ENCODE measurements at regions not wholly inside any gene's neighbourhood (a gene's known extent, or its start where the extent isn't known, plus 50 kb on each side); places are given as distances from the start of the nearest gene placed in this dataset.

DNA sequence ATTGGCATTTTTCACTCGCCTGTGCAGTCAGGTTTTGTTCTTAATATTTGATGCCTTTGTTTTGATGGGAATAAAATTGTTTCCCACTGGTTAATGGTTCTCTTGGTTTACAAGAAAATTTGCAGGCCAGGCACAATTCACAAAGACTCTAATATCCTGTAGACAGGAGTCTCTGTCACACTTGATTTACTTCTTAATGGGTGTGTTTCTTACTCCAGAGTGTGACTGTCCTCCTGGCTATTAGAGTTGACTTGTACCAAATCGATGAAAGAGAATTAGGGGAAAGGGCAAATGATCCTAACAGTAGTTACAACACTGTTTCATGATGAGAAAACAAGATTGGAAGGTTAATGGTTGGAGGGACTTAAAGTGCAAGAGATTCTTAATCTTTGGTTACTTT is 142.8 kb upstream of the SV2C start:
- TF ChIP-seq CTCF (IDR thresholded peaks at IDR 0.05 in 8 of 11, conservative IDR thresholded peaks at IDR 0.05 in 3 of 11): no peak
- TF ChIP-seq POLR2AphosphoS5 (IDR thresholded peaks at IDR 0.05): no peak
- TF ChIP-seq POLR2A (IDR thresholded peaks at IDR 0.05): no peak
- WGBS, 5 donors: 72 to 90% (median 78%) methylated on average over 2 of the region's 2 CpGs
- H3K4me1 ChIP-seq: no peaks in the 10 kb centered on the region
- intact Hi-C loops (cut with DNase I; ENCODE audit: low total_unique reads): no loop called here
- no peak overlapping the region for H3K27ac ChIP-seq
- no peaks in the 10 kb centered on the region for H3K36me3 ChIP-seq
- H3K27me3 ChIP-seq (replicated peaks in 1 of 7): no peaks in the 10 kb centered on the region
- no peak for DNase-seq
- H3K9me3 ChIP-seq: peaks cover 0 to 15% (median 11%) of the 10 kb centered on the region in 8 donors
- no peak overlapping the region for H3K4me3 ChIP-seq

DNA sequence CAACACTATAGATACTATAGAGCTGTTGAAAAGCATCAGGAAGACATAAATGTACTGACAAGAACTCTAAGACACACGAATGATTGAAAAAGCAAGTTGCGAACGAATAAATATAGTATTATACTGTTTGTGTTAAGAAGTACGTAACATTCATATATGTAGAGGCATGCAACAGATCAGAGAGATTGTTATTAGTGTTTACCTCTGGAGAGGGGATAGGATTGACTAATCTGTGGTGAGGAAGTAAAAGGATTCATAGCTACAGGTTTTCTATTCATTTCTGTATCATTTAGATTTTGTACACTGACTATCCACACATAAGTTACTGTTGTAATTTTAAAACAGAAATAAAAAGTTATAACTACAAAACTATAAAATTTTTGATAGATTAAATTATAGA is 147.6 kb upstream of the SV2C start:
- H3K9me3 ChIP-seq: no peaks in the 10 kb centered on the region
- WGBS, 5 donors: 59 to 90% (median 65%) methylated on average over 4 of the region's 4 CpGs
- DNase-seq: no peak
- no peak overlapping the region for H3K4me3 ChIP-seq
- peaks cover 0 to 5% (median 0%) of the 10 kb centered on the region in 7 donors for H3K27me3 ChIP-seq (replicated peaks in 1 of 7)
- H3K27ac ChIP-seq: no peak overlapping the region
- intact Hi-C loops (cut with DNase I; ENCODE audit: low total_unique reads): no loop called here
- H3K36me3 ChIP-seq: no peaks in the 10 kb centered on the region
- TF ChIP-seq POLR2A (IDR thresholded peaks at IDR 0.05) (no peak), CTCF (IDR thresholded peaks at IDR 0.05 in 8 of 11, conservative IDR thresholded peaks at IDR 0.05 in 3 of 11) (no peak), POLR2AphosphoS5 (IDR thresholded peaks at IDR 0.05) (no peak)
- no peaks in the 10 kb centered on the region for H3K4me1 ChIP-seq

- DNase-seq: no peak
- intact Hi-C loops (cut with DNase I; ENCODE audit: low total_unique reads): no loop called here
Measured at GRCh38 chr5:75933489-75933888, 149.7 kb upstream of the SV2C start.

DNA sequence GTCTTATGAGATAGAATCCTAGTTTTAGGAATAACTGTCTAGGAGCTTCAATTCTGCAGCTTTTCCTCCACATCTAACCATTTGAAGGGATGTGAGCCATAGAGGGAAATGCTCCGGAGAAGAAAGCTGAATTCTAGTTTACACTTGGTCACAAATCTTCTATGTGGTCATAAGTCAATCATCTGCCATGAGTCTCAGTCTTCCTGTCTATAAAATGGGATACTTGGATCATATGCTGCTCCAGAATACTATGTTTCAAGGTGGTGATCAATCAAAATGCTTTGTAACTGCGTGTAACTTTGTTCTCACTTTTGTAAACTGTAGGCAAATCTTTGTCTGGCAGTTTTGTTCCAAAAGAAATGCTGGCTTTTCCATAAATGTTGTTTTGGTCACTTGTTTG is 152.0 kb upstream of the SV2C start:
- Histone ChIP-seq H3K9me3 (no peaks in the 10 kb centered on the region), H3K27ac (no peak overlapping the region), H3K36me3 (no peaks in the 10 kb centered on the region), H3K27me3 (replicated peaks in 1 of 7) (peaks cover 0 to 5% (median 0%) of the 10 kb centered on the region in 7 donors), H3K4me3 (no peak overlapping the region), H3K4me1 (no peaks in the 10 kb centered on the region)
- intact Hi-C loops (cut with DNase I; ENCODE audit: low total_unique reads): no loop called here
- WGBS, 5 donors: 62 to 88% (median 82%) methylated on average over 2 of the region's 2 CpGs
- no peak for DNase-seq
- TF ChIP-seq CTCF (IDR thresholded peaks at IDR 0.05 in 8 of 11, conservative IDR thresholded peaks at IDR 0.05 in 3 of 11) (no peak), POLR2A (IDR thresholded peaks at IDR 0.05) (no peak), POLR2AphosphoS5 (IDR thresholded peaks at IDR 0.05) (no peak)

More at GRCh38 chr5:75933489-75933888, 149.7 kb upstream of the SV2C start:
- Histone ChIP-seq H3K4me1 (no peaks in the 10 kb centered on the region), H3K4me3 (no peak overlapping the region), H3K9me3 (no peaks in the 10 kb centered on the region), H3K36me3 (no peaks in the 10 kb centered on the region), H3K27me3 (replicated peaks in 1 of 7) (peaks cover 0 to 5% (median 0%) of the 10 kb centered on the region in 7 donors), H3K27ac (no peak overlapping the region)
- 35 to 41% (median 39%) methylated on average over 3 of the region's 3 CpGs for WGBS, 5 donors
- no peak for TF ChIP-seq CTCF (IDR thresholded peaks at IDR 0.05 in 8 of 11, conservative IDR thresholded peaks at IDR 0.05 in 3 of 11)
- TF ChIP-seq POLR2A (IDR thresholded peaks at IDR 0.05): no peak
- TF ChIP-seq POLR2AphosphoS5 (IDR thresholded peaks at IDR 0.05): no peak
